OCI-LY1 (cell line): ENCODE measurements at regions not wholly inside any gene's neighbourhood (a gene's known extent, or its start where the extent isn't known, plus 50 kb on each side); places are given as distances from the start of the nearest gene placed in this dataset.

Experiments
- H2AFZ ChIP-seq: fragments of 200-600 bp; sonication (generic), shearing (Covaris generic); 2 replicates; pipeline ENCODE4 v1.6.0; 2014; ENCODE audit warnings: antibody characterized with exemption, mild to moderate bottlenecking, low read length
- H3F3A ChIP-seq: fragments of 200-600 bp; sonication (generic), shearing (Covaris generic); 2 replicates; pipeline ENCODE4 v1.6.0; 2014; ENCODE audit warnings: mild to moderate bottlenecking, antibody characterized with exemption, low read length, moderate library complexity; ENCODE audit not compliant: insufficient read depth
- H3K27ac ChIP-seq: fragments of 200-600 bp; sonication (generic); 2 replicates; pipeline ENCODE4 v1.5.1; 2014; ENCODE audit warnings: low read length, mixed run types, mild to moderate bottlenecking, low read depth; ENCODE audit not compliant: poor library complexity, severe bottlenecking
- H3K27me3 ChIP-seq: fragments of 200-600 bp; sonication (generic); 2 replicates; pipeline ENCODE4 v1.6.0; 2014; ENCODE audit warnings: antibody characterized with exemption, mild to moderate bottlenecking, low read length, moderate library complexity; ENCODE audit not compliant: insufficient read depth
- H3K36me3 ChIP-seq: fragments of 200-600 bp; sonication (generic); 2 replicates; pipeline ENCODE4 v1.6.1; 2014; ENCODE audit warnings: mild to moderate bottlenecking, antibody characterized with exemption, low read length, moderate library complexity, mixed read lengths; ENCODE audit not compliant: insufficient read depth
- H3K4me1 ChIP-seq: fragments of 200-600 bp; sonication (generic); 2 replicates; pipeline ENCODE4 v1.5.1; 2014; ENCODE audit warnings: mild to moderate bottlenecking, low read length, moderate library complexity; ENCODE audit not compliant: insufficient read depth, severe bottlenecking
- H3K4me2 ChIP-seq: fragments of 200-600 bp; sonication (generic), shearing (Covaris generic); 2 replicates; pipeline ENCODE4 v1.6.1; 2014; ENCODE audit warnings: low read length
- H3K4me3 ChIP-seq: fragments of 200-600 bp; sonication (generic); 2 replicates; pipeline ENCODE4 v1.5.1; 2014; ENCODE audit warnings: low read length, low read depth, mild to moderate bottlenecking, mixed read lengths; ENCODE audit not compliant: poor library complexity, severe bottlenecking
- H3K79me2 ChIP-seq: fragments of 200-600 bp; shearing (Covaris generic); 2 replicates; pipeline ENCODE4 v1.6.1; 2016; ENCODE audit warnings: mixed run types, low read length, mixed read lengths; ENCODE audit not compliant: insufficient read depth
- H3K9ac ChIP-seq: fragments of 200-600 bp; sonication (generic), shearing (Covaris generic); 2 replicates; pipeline ENCODE4 v1.6.1; 2014; ENCODE audit warnings: mild to moderate bottlenecking, low read length, mixed read lengths
- H3K9me2 ChIP-seq: fragments of 200-600 bp; sonication (generic), shearing (Covaris generic); 2 replicates; pipeline ENCODE4 v1.6.1; 2014; ENCODE audit warnings: low read depth, mild to moderate bottlenecking, low read length, mixed read lengths
- H3K9me3 ChIP-seq: fragments of 200-600 bp; shearing (Covaris generic); 2 replicates; pipeline ENCODE4 v1.6.1; 2014; ENCODE audit warnings: low read length, mixed read lengths
- H4K20me1 ChIP-seq: fragments of 200-600 bp; sonication (generic), shearing (Covaris generic); 2 replicates; pipeline ENCODE4 v1.6.0; 2016; ENCODE audit warnings: mild to moderate bottlenecking, low read length; ENCODE audit not compliant: insufficient read depth
- EZH2 ChIP-seq: fragments of 200-600 bp; sonication (generic), shearing (Covaris generic); IDR thresholded peaks from 2 replicates; pipeline ENCODE4 v1.8.0; 2017; ENCODE audit warnings: borderline replicate concordance, mixed run types, mild to moderate bottlenecking, antibody characterized with exemption, low read length, moderate library complexity, mixed read lengths
- TF ChIP-seq, protein P1 (sequence below): fragments of 200-600 bp; sonication (generic), shearing (Covaris generic); IDR thresholded peaks from 2 replicates; pipeline ENCODE4 v1.5.1; 2017; ENCODE audit warnings: mild to moderate bottlenecking, antibody characterized with exemption, low read length, moderate library complexity, mixed read lengths

GRCh38 chr14:100967178-100967577 lies 63.7 kb upstream of the RTL1 start:
- Histone ChIP-seq H3K4me3 (no peak overlapping the region), H3K9ac (no peak overlapping the region), H3K9me3 (no peaks in the 10 kb centered on the region), H3K27ac (no peak overlapping the region), H3K27me3 (no peaks in the 10 kb centered on the region), H3K4me2 (no peak overlapping the region), H3K79me2 (no peaks in the 10 kb centered on the region), H3K9me2 (0 out of 2 replicates have a peak, but pooled peaks cover 4% of the 10 kb centered on the region), H3F3A (no peaks in the 10 kb centered on the region), H4K20me1 (no peaks in the 10 kb centered on the region), H3K4me1 (no peaks in the 10 kb centered on the region), H3K36me3 (no peaks in the 10 kb centered on the region), H2AFZ (no peak overlapping the region)
- TF ChIP-seq, protein P1, sequence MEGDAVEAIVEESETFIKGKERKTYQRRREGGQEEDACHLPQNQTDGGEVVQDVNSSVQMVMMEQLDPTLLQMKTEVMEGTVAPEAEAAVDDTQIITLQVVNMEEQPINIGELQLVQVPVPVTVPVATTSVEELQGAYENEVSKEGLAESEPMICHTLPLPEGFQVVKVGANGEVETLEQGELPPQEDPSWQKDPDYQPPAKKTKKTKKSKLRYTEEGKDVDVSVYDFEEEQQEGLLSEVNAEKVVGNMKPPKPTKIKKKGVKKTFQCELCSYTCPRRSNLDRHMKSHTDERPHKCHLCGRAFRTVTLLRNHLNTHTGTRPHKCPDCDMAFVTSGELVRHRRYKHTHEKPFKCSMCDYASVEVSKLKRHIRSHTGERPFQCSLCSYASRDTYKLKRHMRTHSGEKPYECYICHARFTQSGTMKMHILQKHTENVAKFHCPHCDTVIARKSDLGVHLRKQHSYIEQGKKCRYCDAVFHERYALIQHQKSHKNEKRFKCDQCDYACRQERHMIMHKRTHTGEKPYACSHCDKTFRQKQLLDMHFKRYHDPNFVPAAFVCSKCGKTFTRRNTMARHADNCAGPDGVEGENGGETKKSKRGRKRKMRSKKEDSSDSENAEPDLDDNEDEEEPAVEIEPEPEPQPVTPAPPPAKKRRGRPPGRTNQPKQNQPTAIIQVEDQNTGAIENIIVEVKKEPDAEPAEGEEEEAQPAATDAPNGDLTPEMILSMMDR, result no peak
- TF ChIP-seq EZH2, result no peak

- H3K27me3 ChIP-seq, result no peaks in the 10 kb centered on the region
- H3K36me3 ChIP-seq, result no peaks in the 10 kb centered on the region
- no peaks in the 10 kb centered on the region for H4K20me1 ChIP-seq
- no peaks in the 10 kb centered on the region for H3K4me1 ChIP-seq
- no peak for TF ChIP-seq EZH2
- TF ChIP-seq, protein P1, result no peak
- H3K9ac ChIP-seq, result no peak overlapping the region
- no peaks in the 10 kb centered on the region for H3K79me2 ChIP-seq
- no peak overlapping the region for H3K4me2 ChIP-seq
- no peaks in the 10 kb centered on the region for H3K9me3 ChIP-seq
- H3K4me3 ChIP-seq, result no peak overlapping the region
- H3F3A ChIP-seq, result no peaks in the 10 kb centered on the region
- H3K27ac ChIP-seq, result no peak overlapping the region
- H3K9me2 ChIP-seq, result 0 out of 2 replicates have a peak, but pooled peaks cover 4% of the 10 kb centered on the region
- H2AFZ ChIP-seq, result no peak overlapping the region
Measured at GRCh38 chr14:100967930-100968329, 64.4 kb upstream of the RTL1 start.

DNA sequence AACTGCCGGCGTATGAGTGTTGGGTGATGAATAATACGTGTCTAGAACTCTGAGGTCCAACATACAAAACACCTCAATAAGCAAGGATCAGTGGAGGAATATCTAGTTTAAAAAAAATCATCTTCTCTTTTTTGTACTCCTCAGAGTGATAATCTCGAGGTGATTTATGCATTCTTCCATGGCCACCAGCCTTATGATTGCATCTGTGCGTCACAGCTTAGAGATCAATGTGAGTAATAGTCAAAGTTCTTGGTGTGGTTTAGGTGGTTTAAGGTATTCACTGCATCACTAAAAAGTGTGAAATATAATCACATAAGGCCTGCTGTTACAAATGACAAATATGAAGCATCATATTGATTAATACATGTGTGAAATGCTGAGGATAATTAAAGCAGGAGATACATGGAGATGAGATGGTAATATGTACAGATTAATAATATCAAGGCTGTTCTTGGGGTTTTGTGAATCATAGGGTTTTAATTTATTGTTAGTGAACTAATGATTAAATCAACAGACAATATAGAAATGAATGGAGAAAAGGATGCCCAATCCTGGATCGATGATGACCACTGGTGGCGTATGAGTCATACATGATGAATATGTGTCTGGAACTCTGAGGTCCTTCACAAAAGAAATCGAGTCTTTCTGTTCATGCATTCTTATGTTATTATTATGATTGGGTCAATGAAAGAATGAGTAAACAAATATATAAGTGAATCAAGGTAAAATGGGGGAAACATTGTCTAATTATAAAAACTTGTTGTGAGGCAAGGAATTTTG lies 68.8 kb upstream of the RTL1 start:
- Histone ChIP-seq H3K36me3 (no peaks in the 10 kb centered on the region), H3K27ac (no peak overlapping the region), H3F3A (no peaks in the 10 kb centered on the region), H3K4me1 (no peaks in the 10 kb centered on the region), H3K9ac (no peak overlapping the region), H3K27me3 (no peaks in the 10 kb centered on the region), H4K20me1 (no peaks in the 10 kb centered on the region), H3K79me2 (no peaks in the 10 kb centered on the region), H3K9me2 (0 out of 2 replicates have a peak, but pooled peaks cover 4% of the 10 kb centered on the region), H3K4me2 (no peak overlapping the region), H3K9me3 (no peaks in the 10 kb centered on the region), H3K4me3 (no peak overlapping the region), H2AFZ (no peak overlapping the region)
- no peak for TF ChIP-seq EZH2
- TF ChIP-seq, protein P1, result no peak
